PFSK-1 (cell line): ENCODE measurements at regions not wholly inside any gene's neighbourhood (a gene's known extent, or its start where the extent isn't known, plus 50 kb on each side); places are given as distances from the start of the nearest gene placed in this dataset.

Experiments used
- FOXP2 ChIP-seq: optimal IDR thresholded peaks from 2 replicates; pipeline ENCODE3; 2011; ENCODE audit warnings: borderline replicate concordance, control low read depth, inconsistent platforms; ENCODE audit not compliant: insufficient read depth; ENCODE audit errors: extremely low read length, extremely low read depth
- POLR2AphosphoS5 ChIP-seq: IDR thresholded peaks from 2 replicates; pipeline ENCODE4 v1.6.1; 2012; ENCODE audit warnings: low read depth, mild to moderate bottlenecking, control low read depth, low read length, moderate library complexity
- SIN3A ChIP-seq: IDR thresholded peaks from 2 replicates; pipeline ENCODE4 v1.6.1; 2012; ENCODE audit warnings: mild to moderate bottlenecking, low read length, moderate library complexity, borderline replicate concordance; ENCODE audit not compliant: insufficient read depth
- TAF1 ChIP-seq: IDR thresholded peaks from 2 replicates; pipeline ENCODE4 v1.6.1; 2012; ENCODE audit warnings: low read length, control low read depth, borderline replicate concordance; ENCODE audit not compliant: insufficient read depth
- TF ChIP-seq, protein P1 (sequence below), 2 experiments: IDR thresholded peaks; 2 replicates each; pipeline versions ENCODE4 v1.6.1 to v1.8.0; 2011 to 2012; ENCODE audit warnings: low read depth in 2 of 2, low read length in 2 of 2, control low read depth in 1 of 2, inconsistent platforms in 1 of 2, mild to moderate bottlenecking in 1 of 2, moderate library complexity in 1 of 2; ENCODE audit not compliant: insufficient read depth in 1 of 2

DNA sequence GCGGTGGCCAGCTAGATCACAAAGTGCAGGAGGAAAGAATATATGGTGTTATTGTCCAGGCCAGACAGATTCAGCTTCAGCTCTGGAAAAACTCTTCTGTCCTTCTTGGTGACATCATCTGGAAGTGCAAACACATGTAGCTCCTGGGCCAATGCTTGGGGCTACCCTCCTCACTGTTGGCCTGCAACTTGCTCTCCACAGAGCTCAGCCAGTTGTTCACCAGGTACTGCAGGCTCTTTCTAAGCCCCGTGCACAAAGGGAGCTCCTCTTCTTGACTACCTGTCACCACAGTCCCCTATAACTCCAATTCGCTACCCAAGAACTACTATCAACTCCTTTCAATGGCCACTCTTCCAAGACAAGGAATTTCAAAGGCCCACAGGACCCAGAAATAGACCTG, 1175.9 kb upstream of the CDH9 start:
- TF ChIP-seq, protein P1, sequence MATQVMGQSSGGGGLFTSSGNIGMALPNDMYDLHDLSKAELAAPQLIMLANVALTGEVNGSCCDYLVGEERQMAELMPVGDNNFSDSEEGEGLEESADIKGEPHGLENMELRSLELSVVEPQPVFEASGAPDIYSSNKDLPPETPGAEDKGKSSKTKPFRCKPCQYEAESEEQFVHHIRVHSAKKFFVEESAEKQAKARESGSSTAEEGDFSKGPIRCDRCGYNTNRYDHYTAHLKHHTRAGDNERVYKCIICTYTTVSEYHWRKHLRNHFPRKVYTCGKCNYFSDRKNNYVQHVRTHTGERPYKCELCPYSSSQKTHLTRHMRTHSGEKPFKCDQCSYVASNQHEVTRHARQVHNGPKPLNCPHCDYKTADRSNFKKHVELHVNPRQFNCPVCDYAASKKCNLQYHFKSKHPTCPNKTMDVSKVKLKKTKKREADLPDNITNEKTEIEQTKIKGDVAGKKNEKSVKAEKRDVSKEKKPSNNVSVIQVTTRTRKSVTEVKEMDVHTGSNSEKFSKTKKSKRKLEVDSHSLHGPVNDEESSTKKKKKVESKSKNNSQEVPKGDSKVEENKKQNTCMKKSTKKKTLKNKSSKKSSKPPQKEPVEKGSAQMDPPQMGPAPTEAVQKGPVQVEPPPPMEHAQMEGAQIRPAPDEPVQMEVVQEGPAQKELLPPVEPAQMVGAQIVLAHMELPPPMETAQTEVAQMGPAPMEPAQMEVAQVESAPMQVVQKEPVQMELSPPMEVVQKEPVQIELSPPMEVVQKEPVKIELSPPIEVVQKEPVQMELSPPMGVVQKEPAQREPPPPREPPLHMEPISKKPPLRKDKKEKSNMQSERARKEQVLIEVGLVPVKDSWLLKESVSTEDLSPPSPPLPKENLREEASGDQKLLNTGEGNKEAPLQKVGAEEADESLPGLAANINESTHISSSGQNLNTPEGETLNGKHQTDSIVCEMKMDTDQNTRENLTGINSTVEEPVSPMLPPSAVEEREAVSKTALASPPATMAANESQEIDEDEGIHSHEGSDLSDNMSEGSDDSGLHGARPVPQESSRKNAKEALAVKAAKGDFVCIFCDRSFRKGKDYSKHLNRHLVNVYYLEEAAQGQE (IDR thresholded peaks at IDR 0.05; ENCODE audit: insufficient read depth in 1 of 2, low read depth in 2 of 2, low read length in 2 of 2): no peak
- TF ChIP-seq POLR2AphosphoS5 (no peak), SIN3A (no peak), FOXP2 (no peak)

- TF ChIP-seq SIN3A (no peak), POLR2AphosphoS5 (no peak), FOXP2 (no peak), TAF1 (no peak)
- TF ChIP-seq, protein P1 (IDR thresholded peaks at IDR 0.05; ENCODE audit: insufficient read depth in 1 of 2, low read depth in 2 of 2, low read length in 2 of 2): no peak
Observed at GRCh38 chr5:28208356-28208755, 1170.0 kb upstream of the CDH9 start.

- TF ChIP-seq, protein P1 (IDR thresholded peaks at IDR 0.05; ENCODE audit: insufficient read depth in 1 of 2, low read depth in 2 of 2, low read length in 2 of 2): no peak
- TF ChIP-seq SIN3A (no peak), POLR2AphosphoS5 (no peak), FOXP2 (no peak), TAF1 (no peak)
Observed at GRCh38 chr5:28190011-28190410, 1151.6 kb upstream of the CDH9 start.

DNA sequence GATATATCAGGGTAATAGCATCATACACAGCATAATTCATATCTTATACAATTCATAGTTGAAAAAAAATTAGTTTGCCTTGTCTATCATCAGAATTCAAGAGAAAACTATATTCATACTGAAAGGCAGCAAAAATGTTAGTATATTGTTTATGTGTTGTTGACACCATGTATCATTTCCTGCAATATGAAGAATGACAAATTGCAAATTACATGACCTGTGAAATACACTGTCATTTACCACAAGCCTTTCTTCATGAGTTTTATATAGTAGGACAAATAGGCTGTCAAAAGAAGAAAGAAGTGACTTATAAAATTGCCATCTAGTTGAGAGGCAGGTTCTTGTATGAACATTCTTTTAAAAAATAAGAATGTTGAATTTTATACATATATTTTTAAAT, 1136.3 kb upstream of the CDH9 start:
- TF ChIP-seq TAF1 (no peak), FOXP2 (no peak), POLR2AphosphoS5 (no peak), SIN3A (no peak)
- TF ChIP-seq, protein P1 (IDR thresholded peaks at IDR 0.05; ENCODE audit: insufficient read depth in 1 of 2, low read depth in 2 of 2, low read length in 2 of 2): no peak

DNA sequence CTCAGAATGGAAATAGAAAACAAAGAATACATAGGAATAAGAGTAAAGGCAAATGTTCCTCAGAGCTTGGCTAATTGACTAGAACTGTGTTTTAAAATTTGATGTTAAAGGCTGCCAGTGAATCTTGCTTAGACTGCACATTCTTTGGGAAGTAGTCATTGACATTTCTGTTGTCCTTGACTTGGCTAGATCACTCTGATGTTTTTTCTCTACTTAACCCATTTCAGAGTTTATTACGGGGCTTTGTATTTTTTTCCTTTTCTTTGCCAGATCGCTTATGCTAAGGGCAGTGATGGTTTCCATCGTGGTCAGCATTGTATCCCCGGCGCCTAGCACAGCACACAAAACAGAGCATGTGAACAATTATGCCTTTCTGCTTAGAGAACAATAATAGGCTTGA, 1126.7 kb upstream of the CDH9 start:
- no peak for TF ChIP-seq SIN3A
- no peak for TF ChIP-seq TAF1
- no peak for TF ChIP-seq FOXP2
- TF ChIP-seq, protein P1 (IDR thresholded peaks at IDR 0.05; ENCODE audit: insufficient read depth in 1 of 2, low read depth in 2 of 2, low read length in 2 of 2): no peak
- TF ChIP-seq POLR2AphosphoS5: no peak
